A549 (cell line): ENCODE measurements at regions not wholly inside any gene's neighbourhood (a gene's known extent, or its start where the extent isn't known, plus 50 kb on each side); places are given as distances from the start of the nearest gene placed in this dataset.

Source experiments
- ATAC-seq, 2 experiments: fragments of 200-7000 bp in 1 of 2; fragments of >200 bp in 1 of 2; cut with Nextera tagmentation in 1 of 2; cut with Tn5 transposase in 1 of 2; 3 replicates each; pipeline versions ENCODE4 v1.8.0 to v1.9.1; 2018 to 2020; ENCODE audit warnings: mild to moderate bottlenecking in 1 of 2, moderate library complexity in 1 of 2
- CTCF ChIA-PET: fragments of 300-600 bp; sonication (Branson Sonifier 250); formaldehyde crosslinking; extraction: SDS; loops from one replicate; lab custom pipeline; 2021; ENCODE audit warnings: antibody characterized with exemption, inconsistent platforms; lab: Yijun Ruan, JAX
- POLR2A ChIA-PET: fragments of 350-600 bp; formaldehyde crosslinking; extraction: SDS; loops from one replicate; lab custom pipeline; 2021; ENCODE audit warnings: antibody characterized with exemption, inconsistent platforms; lab: Yijun Ruan, JAX
- DNase-seq, 2 experiments: peaks; one replicate each; pipeline versions ENCODE4 v3.0.0 to v3.0.0-alpha.2; 2011 to 2016; ENCODE audit warnings: low read depth in 1 of 2, low spot score in 1 of 2
- FAIRE-seq: peaks from 2 replicates; lab custom pipeline; 2011; peaks lifted over from hg19 to GRCh38; lab: Jason Lieb, UNC
- H3K27ac ChIP-seq, 2 experiments: fragments of >200 bp; sonication (Bioruptor Twin); formaldehyde crosslinking; 3 replicates each; pipeline ENCODE4 v1.5.1; 2016 to 2017
- H3K4me1 ChIP-seq: fragments of >200 bp; sonication (Bioruptor Twin); formaldehyde crosslinking; 3 replicates; pipeline ENCODE4 v1.6.1; 2016
- H3K4me2 ChIP-seq: fragments of >200 bp; sonication (Bioruptor Twin); formaldehyde crosslinking; 3 replicates; pipeline ENCODE4 v1.6.1; 2016
- H3K4me3 ChIP-seq: fragments of >200 bp; sonication (Bioruptor Twin); formaldehyde crosslinking; 3 replicates; pipeline ENCODE4 v1.5.1; 2016
- H3K9me3 ChIP-seq: fragments of >200 bp; sonication (Bioruptor Twin); formaldehyde crosslinking; 3 replicates; pipeline ENCODE4 v1.6.1; 2016
- BHLHE40 ChIP-seq: IDR thresholded peaks from 2 replicates; pipeline ENCODE4 v1.6.1; 2012; ENCODE audit warnings: low read depth, low read length, inconsistent platforms
- CHD2 ChIP-seq: fragments of 150-350 bp; IDR thresholded peaks from 2 replicates; pipeline ENCODE4 v1.6.1; 2014; ENCODE audit warnings: low read length; ENCODE audit not compliant: partially characterized antibody
- CHD4 ChIP-seq: fragments of 200-600 bp; sonication (generic); IDR thresholded peaks from 2 replicates; pipeline ENCODE4 v1.6.1; 2016; ENCODE audit warnings: antibody characterized with exemption, mild to moderate bottlenecking, borderline replicate concordance
- ESRRA ChIP-seq: fragments of 150-350 bp; IDR thresholded peaks from 2 replicates; pipeline ENCODE4 v1.6.1; 2014; ENCODE audit warnings: mild to moderate bottlenecking, low read length, borderline replicate concordance
- FOXS1 ChIP-seq: fragments of 250-450 bp; sonication (Bioruptor Pico); IDR thresholded peaks from 2 replicates; pipeline ENCODE4 v1.5.0; 2020; ENCODE audit warnings: mild to moderate bottlenecking, moderate library complexity
- HDAC2 ChIP-seq: fragments of 200-600 bp; sonication (generic); IDR thresholded peaks from 2 replicates; pipeline ENCODE4 v1.6.1; 2016
- HOXA7 ChIP-seq: fragments of 250-450 bp; sonication (Bioruptor Pico); IDR thresholded peaks from 2 replicates; pipeline ENCODE4 v1.5.0; 2020; ENCODE audit warnings: mild to moderate bottlenecking, moderate library complexity
- JUN ChIP-seq, 2 experiments: fragments of >200 bp; sonication (Bioruptor Twin); formaldehyde crosslinking; IDR thresholded peaks; 2 replicates in 1 of 2; 3 replicates in 1 of 2; pipeline ENCODE4 v1.6.1; 2016 to 2017
- JUNB ChIP-seq: fragments of >200 bp; sonication (Bioruptor Twin); formaldehyde crosslinking; IDR thresholded peaks from 2 replicates; pipeline ENCODE4 v1.6.1; 2016
- MAZ ChIP-seq: fragments of 150-350 bp; IDR thresholded peaks from 2 replicates; pipeline ENCODE4 v1.6.1; 2014; ENCODE audit warnings: antibody characterized with exemption, low read depth, low read length, borderline replicate concordance
- MYC ChIP-seq: IDR thresholded peaks from 2 replicates; pipeline ENCODE4 v1.6.1; 2012; ENCODE audit warnings: mild to moderate bottlenecking, inconsistent platforms, low read length, improper control_type of control experiment, borderline replicate concordance
- NFE2L2 ChIP-seq: fragments of 150-350 bp; conservative IDR thresholded peaks from 2 replicates; pipeline ENCODE4 v1.6.1; 2014; ENCODE audit warnings: low read length
- NR3C1 ChIP-seq: fragments of >200 bp; sonication (Bioruptor Twin); formaldehyde crosslinking; IDR thresholded peaks from 3 replicates; pipeline ENCODE4 v1.6.1; 2017
- POLR2A ChIP-seq: IDR thresholded peaks from 2 replicates; pipeline ENCODE4 v1.6.1; 2012; ENCODE audit warnings: mild to moderate bottlenecking, low read length
- POLR2AphosphoS2 ChIP-seq: conservative IDR thresholded peaks from 2 replicates; pipeline ENCODE4 v1.6.1; 2012; ENCODE audit warnings: low read length, improper control_type of control experiment, inconsistent platforms
- RAD21 ChIP-seq, 2 experiments: fragments of >200 bp in 1 of 2; sonication (Bioruptor Twin) in 1 of 2; formaldehyde crosslinking in 1 of 2; IDR thresholded peaks in 1 of 2; conservative IDR thresholded peaks in 1 of 2; 2 replicates in 1 of 2; 3 replicates in 1 of 2; pipeline ENCODE4 v1.6.1; 2012 to 2018; ENCODE audit warnings: inconsistent platforms in 1 of 2
- RARB ChIP-seq: fragments of 250-450 bp; sonication (Bioruptor Pico); IDR thresholded peaks from 2 replicates; pipeline ENCODE4 v1.8.0; 2021; ENCODE audit warnings: mild to moderate bottlenecking, moderate library complexity
- RCOR1 ChIP-seq: fragments of 150-350 bp; IDR thresholded peaks from 2 replicates; pipeline ENCODE4 v1.6.1; 2014; ENCODE audit warnings: antibody characterized with exemption, low read length, low read depth
- RFX5 ChIP-seq: fragments of 450-650 bp; IDR thresholded peaks from 2 replicates; pipeline ENCODE4 v1.7.1; 2014; ENCODE audit warnings: antibody characterized with exemption, mild to moderate bottlenecking, moderate library complexity
- RNF2 ChIP-seq: fragments of 200-600 bp; sonication (generic); IDR thresholded peaks from 2 replicates; pipeline ENCODE4 v1.6.1; 2016; ENCODE audit warnings: low read depth, mild to moderate bottlenecking, antibody characterized with exemption, moderate library complexity, borderline replicate concordance
- SREBF2 ChIP-seq: fragments of 450-650 bp; IDR thresholded peaks from 2 replicates; pipeline ENCODE4 v1.6.1; 2014; ENCODE audit warnings: mild to moderate bottlenecking, moderate library complexity
- ZNF302 ChIP-seq: fragments of 250-450 bp; sonication (Bioruptor Pico); IDR thresholded peaks from 2 replicates; pipeline ENCODE4 v1.9.0; 2021; ENCODE audit warnings: inconsistent platforms, mild to moderate bottlenecking, moderate library complexity
- ZSCAN20 ChIP-seq: fragments of 250-450 bp; sonication (Bioruptor Pico); IDR thresholded peaks from 2 replicates; pipeline ENCODE4 v1.8.0; 2022; ENCODE audit warnings: mild to moderate bottlenecking, moderate library complexity
- WGBS: methylation state at CpG from one replicate; pipeline ENCODE4 v1.1.6; 2017; ENCODE audit errors: missing lambda C conversion rate; 5-methylcytosine and 5-hydroxymethylcytosine counted together
- TF ChIP-seq, protein P1 (sequence below): fragments of 450-650 bp; IDR thresholded peaks from 2 replicates; pipeline ENCODE4 v1.6.1; 2014; ENCODE audit warnings: antibody characterized with exemption
- TF ChIP-seq, protein P2 (sequence below): IDR thresholded peaks from 2 replicates; pipeline ENCODE4 v1.6.1; 2012
- TF ChIP-seq, protein P3 (sequence below): fragments of >200 bp; sonication (Bioruptor Twin); formaldehyde crosslinking; IDR thresholded peaks from 3 replicates; pipeline ENCODE4 v1.6.1; 2016
- TF ChIP-seq, protein P4 (sequence below): fragments of >200 bp; sonication (Bioruptor Twin); formaldehyde crosslinking; IDR thresholded peaks from 3 replicates; pipeline ENCODE4 v1.5.1; 2016
- TF ChIP-seq, protein P5 (sequence below): fragments of 250-450 bp; sonication (Bioruptor Pico); IDR thresholded peaks from 2 replicates; pipeline ENCODE4 v1.5.0; 2021; ENCODE audit warnings: mild to moderate bottlenecking, moderate library complexity, borderline replicate concordance
- TF ChIP-seq, protein P6 (sequence below): IDR thresholded peaks from 2 replicates; pipeline ENCODE4 v1.6.1; 2012

DNA sequence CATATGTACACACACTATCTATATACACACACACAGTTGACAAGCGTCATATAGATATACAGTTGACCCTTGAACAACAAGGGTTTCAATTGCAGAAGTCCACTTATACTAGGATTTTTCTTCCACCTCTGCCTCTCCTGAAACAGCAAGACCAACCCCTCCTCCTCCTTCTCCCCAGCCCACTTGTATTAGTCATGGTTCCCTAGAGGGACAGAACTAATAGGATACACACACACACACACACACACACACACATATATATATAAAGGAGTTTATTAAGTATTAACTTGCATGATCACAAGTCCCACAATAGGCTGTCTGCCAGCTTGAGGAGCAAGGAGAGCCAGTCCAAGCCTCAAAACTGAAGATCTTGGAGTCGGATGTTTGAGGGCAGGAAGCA is 92.9 kb downstream of the DHCR7 start:
- WGBS, result 51% methylated on average over 2 of the region's 2 CpGs
- CTCF ChIA-PET, result interaction anchor here (1.0 kb wide), 1 partner anchor 13 kb away, joined by 3 read pairs; no protein-coding TSS in a partner anchor
- Histone ChIP-seq H3K4me2 (no peak overlapping the region), H3K9me3 (no peaks in the 10 kb centered on the region), H3K27ac (no peak overlapping the region), H3K4me3 (no peak overlapping the region), H3K4me1 (no peaks in the 10 kb centered on the region)
- POLR2A ChIA-PET, result no interaction called here
- TF ChIP-seq, protein P1, sequence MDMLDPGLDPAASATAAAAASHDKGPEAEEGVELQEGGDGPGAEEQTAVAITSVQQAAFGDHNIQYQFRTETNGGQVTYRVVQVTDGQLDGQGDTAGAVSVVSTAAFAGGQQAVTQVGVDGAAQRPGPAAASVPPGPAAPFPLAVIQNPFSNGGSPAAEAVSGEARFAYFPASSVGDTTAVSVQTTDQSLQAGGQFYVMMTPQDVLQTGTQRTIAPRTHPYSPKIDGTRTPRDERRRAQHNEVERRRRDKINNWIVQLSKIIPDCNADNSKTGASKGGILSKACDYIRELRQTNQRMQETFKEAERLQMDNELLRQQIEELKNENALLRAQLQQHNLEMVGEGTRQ, result no peak
- TF ChIP-seq HDAC2 (no peak), BHLHE40 (no peak), RFX5 (no peak), NFE2L2 (no peak), HOXA7 (CRISPR knock-in tag) (no peak), ESRRA (no peak), NR3C1 (no peak), ZNF302 (CRISPR knock-in tag) (no peak), CHD2 (no peak), RCOR1 (no peak), FOXS1 (no peak), RAD21 (conservative IDR thresholded peaks at IDR 0.05 in 1 of 2, IDR thresholded peaks at IDR 0.05 in 1 of 2) (no peak)
- TF ChIP-seq, protein P2, sequence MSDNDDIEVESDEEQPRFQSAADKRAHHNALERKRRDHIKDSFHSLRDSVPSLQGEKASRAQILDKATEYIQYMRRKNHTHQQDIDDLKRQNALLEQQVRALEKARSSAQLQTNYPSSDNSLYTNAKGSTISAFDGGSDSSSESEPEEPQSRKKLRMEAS, result no peak
- TF ChIP-seq, protein P3, sequence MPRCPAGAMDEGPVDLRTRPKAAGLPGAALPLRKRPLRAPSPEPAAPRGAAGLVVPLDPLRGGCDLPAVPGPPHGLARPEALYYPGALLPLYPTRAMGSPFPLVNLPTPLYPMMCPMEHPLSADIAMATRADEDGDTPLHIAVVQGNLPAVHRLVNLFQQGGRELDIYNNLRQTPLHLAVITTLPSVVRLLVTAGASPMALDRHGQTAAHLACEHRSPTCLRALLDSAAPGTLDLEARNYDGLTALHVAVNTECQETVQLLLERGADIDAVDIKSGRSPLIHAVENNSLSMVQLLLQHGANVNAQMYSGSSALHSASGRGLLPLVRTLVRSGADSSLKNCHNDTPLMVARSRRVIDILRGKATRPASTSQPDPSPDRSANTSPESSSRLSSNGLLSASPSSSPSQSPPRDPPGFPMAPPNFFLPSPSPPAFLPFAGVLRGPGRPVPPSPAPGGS, result no peak
- TF ChIP-seq, protein P4, sequence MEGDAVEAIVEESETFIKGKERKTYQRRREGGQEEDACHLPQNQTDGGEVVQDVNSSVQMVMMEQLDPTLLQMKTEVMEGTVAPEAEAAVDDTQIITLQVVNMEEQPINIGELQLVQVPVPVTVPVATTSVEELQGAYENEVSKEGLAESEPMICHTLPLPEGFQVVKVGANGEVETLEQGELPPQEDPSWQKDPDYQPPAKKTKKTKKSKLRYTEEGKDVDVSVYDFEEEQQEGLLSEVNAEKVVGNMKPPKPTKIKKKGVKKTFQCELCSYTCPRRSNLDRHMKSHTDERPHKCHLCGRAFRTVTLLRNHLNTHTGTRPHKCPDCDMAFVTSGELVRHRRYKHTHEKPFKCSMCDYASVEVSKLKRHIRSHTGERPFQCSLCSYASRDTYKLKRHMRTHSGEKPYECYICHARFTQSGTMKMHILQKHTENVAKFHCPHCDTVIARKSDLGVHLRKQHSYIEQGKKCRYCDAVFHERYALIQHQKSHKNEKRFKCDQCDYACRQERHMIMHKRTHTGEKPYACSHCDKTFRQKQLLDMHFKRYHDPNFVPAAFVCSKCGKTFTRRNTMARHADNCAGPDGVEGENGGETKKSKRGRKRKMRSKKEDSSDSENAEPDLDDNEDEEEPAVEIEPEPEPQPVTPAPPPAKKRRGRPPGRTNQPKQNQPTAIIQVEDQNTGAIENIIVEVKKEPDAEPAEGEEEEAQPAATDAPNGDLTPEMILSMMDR, result no peak
- TF ChIP-seq, protein P5, sequence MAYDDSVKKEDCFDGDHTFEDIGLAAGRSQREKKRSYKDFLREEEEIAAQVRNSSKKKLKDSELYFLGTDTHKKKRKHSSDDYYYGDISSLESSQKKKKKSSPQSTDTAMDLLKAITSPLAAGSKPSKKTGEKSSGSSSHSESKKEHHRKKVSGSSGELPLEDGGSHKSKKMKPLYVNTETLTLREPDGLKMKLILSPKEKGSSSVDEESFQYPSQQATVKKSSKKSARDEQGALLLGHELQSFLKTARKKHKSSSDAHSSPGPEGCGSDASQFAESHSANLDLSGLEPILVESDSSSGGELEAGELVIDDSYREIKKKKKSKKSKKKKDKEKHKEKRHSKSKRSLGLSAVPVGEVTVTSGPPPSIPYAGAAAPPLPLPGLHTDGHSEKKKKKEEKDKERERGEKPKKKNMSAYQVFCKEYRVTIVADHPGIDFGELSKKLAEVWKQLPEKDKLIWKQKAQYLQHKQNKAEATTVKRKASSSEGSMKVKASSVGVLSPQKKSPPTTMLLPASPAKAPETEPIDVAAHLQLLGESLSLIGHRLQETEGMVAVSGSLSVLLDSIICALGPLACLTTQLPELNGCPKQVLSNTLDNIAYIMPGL (CRISPR knock-in tag), result no peak
- TF ChIP-seq, protein P6, sequence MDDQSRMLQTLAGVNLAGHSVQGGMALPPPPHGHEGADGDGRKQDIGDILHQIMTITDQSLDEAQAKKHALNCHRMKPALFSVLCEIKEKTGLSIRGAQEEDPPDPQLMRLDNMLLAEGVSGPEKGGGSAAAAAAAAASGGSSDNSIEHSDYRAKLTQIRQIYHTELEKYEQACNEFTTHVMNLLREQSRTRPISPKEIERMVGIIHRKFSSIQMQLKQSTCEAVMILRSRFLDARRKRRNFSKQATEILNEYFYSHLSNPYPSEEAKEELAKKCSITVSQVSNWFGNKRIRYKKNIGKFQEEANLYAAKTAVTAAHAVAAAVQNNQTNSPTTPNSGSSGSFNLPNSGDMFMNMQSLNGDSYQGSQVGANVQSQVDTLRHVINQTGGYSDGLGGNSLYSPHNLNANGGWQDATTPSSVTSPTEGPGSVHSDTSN, result no peak
- no peak for FAIRE-seq
- ATAC-seq, result no peak
- DNase-seq, result no peak

DNA sequence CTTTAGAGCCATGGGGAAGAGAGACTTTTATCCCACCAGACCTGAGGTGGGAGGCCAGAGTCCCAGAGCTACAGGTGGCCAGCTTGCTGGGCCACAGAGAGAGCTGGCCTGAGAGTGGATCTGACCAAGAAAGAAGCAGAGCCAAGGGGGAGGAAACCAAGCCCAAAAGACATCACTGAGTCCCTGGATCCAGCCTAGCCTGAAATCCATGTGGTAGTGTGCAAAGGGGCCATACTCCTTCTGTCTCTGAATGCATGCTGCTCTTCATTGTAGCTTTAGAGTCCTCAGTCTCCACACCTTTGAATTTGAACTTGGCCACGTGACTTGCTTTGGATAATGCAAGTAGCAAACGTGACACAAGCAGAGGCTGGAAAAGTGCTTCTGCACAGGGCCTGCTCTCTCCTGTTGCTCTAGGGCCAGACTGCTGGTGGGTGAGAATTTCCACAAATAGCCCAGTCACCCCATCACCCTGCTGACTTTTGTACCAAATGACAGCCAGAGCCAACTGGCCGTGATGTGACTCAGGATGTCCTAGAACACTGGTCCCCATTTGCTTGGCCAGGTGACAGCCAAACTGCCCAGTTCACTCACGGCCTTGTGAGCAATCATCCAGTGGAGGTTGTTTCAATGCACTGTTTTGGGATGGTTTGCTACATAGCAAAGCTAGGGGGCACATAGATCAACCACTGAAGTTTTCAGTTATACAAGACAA is 93.6 kb downstream of the DHCR7 start:
- ChIA-PET CTCF (interaction anchor here (1.0 to 1.7 kb wide), 2 partner anchors 11 to 12 kb away, joined by 3 to 5 read pairs; no protein-coding TSS in a partner anchor), POLR2A (no interaction called here)
- FAIRE-seq, result no peak
- ATAC-seq, result no peak
- Histone ChIP-seq H3K4me2 (no peak overlapping the region), H3K4me1 (no peaks in the 10 kb centered on the region), H3K9me3 (no peaks in the 10 kb centered on the region), H3K27ac (no peak overlapping the region), H3K4me3 (no peak overlapping the region)
- no peak for TF ChIP-seq JUNB
- no peak for TF ChIP-seq NR3C1
- no peak for TF ChIP-seq ZSCAN20 (CRISPR knock-in tag)
- TF ChIP-seq MYC, result no peak
- no peak for TF ChIP-seq FOXS1
- TF ChIP-seq HDAC2, result no peak
- TF ChIP-seq, protein P1, result no peak
- TF ChIP-seq POLR2AphosphoS2, result no peak
- TF ChIP-seq POLR2A, result no peak
- TF ChIP-seq RNF2, result no peak
- TF ChIP-seq RFX5, result no peak
- TF ChIP-seq RCOR1, result no peak
- TF ChIP-seq SREBF2, result no peak
- TF ChIP-seq RARB (CRISPR knock-in tag), result no peak
- TF ChIP-seq CHD4, result no peak
- TF ChIP-seq MAZ, result no peak
- TF ChIP-seq BHLHE40, result no peak
- no peak for TF ChIP-seq JUN (IDR thresholded peaks at IDR 0.05)
- WGBS, result 34% methylated on average over 4 of the region's 4 CpGs
- no peak for DNase-seq
